Adrenal gland (tissue), 5 donors: ENCODE measurements at regions not wholly inside any gene's neighbourhood (a gene's known extent, or its start where the extent isn't known, plus 50 kb on each side); places are given as distances from the start of the nearest gene placed in this dataset.

Experiments used
- POLR2A ChIP-seq, 2 donors: fragments of 450-650 bp; IDR thresholded peaks; one replicate each; pipeline ENCODE4 v1.6.1; 2017; ENCODE audit warnings: antibody characterized with exemption in 2 of 2, mild to moderate bottlenecking in 2 of 2, moderate library complexity in 1 of 2
- TF ChIP-seq, protein P1 (sequence below), 6 experiments: fragments of 450-650 bp in 4 of 6; fragments of 200-600 bp in 2 of 6; sonication (generic) in 1 of 6; IDR thresholded peaks; 1 replicate in 5 of 6; 2 replicates in 1 of 6; pipeline versions ENCODE4 v1.5.1 to v1.8.0; 2016 to 2021; ENCODE audit warnings: antibody characterized with exemption in 6 of 6, mild to moderate bottlenecking in 2 of 6, moderate library complexity in 1 of 6
- donor health status: DM: no; HTN: no; CAD: no.

DNA sequence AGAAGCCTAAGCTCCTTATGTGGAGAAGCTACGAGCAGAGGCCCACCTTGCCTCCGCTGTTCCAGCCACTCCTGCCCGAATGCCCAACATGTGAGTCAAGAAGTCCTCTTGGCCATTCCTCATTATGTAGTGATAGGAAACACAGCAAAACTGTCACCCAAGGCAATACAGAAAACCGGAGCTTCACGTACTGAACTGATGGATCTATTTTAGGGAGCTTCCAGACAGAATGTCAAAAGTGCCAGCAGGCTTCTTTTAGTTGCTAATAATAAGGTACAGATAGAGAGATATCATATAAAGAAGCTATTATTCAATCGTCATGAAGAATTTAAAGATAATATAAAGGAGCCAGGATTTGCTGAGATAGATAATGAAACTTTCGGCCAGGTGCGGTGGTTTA, 91.6 kb upstream of the SYT10 start:
- TF ChIP-seq, protein P1, sequence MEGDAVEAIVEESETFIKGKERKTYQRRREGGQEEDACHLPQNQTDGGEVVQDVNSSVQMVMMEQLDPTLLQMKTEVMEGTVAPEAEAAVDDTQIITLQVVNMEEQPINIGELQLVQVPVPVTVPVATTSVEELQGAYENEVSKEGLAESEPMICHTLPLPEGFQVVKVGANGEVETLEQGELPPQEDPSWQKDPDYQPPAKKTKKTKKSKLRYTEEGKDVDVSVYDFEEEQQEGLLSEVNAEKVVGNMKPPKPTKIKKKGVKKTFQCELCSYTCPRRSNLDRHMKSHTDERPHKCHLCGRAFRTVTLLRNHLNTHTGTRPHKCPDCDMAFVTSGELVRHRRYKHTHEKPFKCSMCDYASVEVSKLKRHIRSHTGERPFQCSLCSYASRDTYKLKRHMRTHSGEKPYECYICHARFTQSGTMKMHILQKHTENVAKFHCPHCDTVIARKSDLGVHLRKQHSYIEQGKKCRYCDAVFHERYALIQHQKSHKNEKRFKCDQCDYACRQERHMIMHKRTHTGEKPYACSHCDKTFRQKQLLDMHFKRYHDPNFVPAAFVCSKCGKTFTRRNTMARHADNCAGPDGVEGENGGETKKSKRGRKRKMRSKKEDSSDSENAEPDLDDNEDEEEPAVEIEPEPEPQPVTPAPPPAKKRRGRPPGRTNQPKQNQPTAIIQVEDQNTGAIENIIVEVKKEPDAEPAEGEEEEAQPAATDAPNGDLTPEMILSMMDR (IDR thresholded peaks at IDR 0.05) = no peak
- no peak for TF ChIP-seq POLR2A (IDR thresholded peaks at IDR 0.05)
